ENCODE measurements at regions not wholly inside any gene's neighbourhood (a gene's known extent, or its start where the extent isn't known, plus 50 kb on each side); places are given as distances from the start of the nearest gene placed in this dataset.

GRCh38 chr7:4610768-4611467 is 71.2 kb upstream of the FOXK1 start:
- Mint-ChIP-seq H3K27me3 (no peaks in the 10 kb centered on the region), H3K4me1 (no peaks in the 10 kb centered on the region), H3K9me3 (no peaks in the 10 kb centered on the region), H3K4me3 (no peak overlapping the region), H3K27ac (ENCODE audit: low read depth) (no peak overlapping the region), H3K36me3 (ENCODE audit: insufficient read depth) (no peaks in the 10 kb centered on the region)
- DNase-seq (ENCODE audit: low spot score in 2 of 2) (peak; percentile 36 to 46), ATAC-seq (replicated peaks; ENCODE audit: extremely low read depth, poor library complexity, severe bottlenecking) (peak; percentile 43)

DNA sequence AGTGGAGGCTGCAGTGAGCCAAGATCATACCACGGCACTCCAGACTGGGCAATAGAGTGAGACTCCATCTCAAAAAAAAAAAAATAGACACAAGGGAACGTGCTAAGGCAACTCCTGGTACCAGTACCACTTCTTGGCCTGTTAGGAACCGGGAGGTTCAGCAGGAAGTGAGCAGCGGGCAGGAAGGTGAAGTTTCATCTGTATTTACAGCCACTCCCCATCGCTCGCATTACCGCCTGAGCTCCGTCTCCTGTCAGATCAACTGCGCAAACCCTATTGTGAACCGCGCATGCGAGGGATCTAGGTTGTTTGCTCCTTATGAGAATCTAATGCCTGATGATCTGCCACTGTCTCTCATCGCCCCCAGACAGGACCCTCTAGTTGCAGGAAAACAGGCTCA is 69.9 kb upstream of the FOXK1 start:
- no peak for DNase-seq (ENCODE audit: low spot score in 2 of 2)
- Mint-ChIP-seq H3K9me3 (no peaks in the 10 kb centered on the region), H3K4me1 (no peaks in the 10 kb centered on the region), H3K4me3 (no peak overlapping the region), H3K27ac (ENCODE audit: low read depth) (no peak overlapping the region), H3K27me3 (no peaks in the 10 kb centered on the region), H3K36me3 (ENCODE audit: insufficient read depth) (no peaks in the 10 kb centered on the region)
- ATAC-seq (replicated peaks; ENCODE audit: extremely low read depth, poor library complexity, severe bottlenecking): no peak

DNA sequence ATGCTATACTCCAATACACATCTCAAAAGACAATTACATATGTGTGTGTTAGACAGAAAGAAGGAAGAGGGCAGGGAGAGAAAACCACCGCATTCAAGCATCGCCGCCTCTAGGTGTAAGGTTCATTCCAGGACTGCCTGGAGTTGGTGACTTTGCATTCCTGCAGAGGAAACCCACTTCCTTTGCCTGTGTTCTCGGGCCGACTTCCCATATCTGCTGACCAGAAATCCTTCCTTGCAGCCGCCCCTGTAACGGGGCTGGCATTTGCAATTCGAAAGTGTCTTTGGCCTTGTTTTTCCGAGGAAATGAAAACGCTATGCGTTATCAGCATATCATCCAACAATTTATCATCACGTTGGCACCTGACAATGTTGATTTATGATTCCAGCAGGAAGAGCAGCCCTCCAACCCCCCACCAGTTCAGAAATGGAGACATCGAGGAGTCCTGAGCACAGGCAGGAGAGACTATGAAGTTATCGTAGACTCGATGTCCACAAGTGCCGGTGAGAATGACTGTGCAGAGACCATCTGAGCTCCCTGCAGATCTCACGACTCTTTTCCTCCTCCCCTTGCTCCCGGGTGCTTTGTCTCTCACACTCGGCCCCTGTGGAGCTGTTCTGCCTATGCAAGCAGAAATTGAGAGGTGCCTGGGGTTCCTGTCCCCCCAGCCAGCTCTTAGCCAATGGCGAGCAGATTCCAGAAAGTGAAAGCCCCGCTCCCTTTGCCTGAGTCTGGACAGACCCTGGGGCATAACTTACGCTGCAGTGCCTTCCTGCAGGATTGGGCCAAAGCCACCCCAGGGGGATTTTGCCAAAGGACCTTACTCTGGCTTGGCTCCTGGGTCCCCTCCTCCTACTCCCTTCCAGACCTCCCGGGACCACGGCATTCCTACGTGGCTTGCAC is 68.9 kb upstream of the FOXK1 start:
- Mint-ChIP-seq H3K9me3 (no peaks in the 10 kb centered on the region), H3K27me3 (no peaks in the 10 kb centered on the region), H3K4me3 (no peak overlapping the region), H3K4me1 (no peaks in the 10 kb centered on the region), H3K36me3 (ENCODE audit: insufficient read depth) (no peaks in the 10 kb centered on the region), H3K27ac (ENCODE audit: low read depth) (no peak overlapping the region)
- ATAC-seq (replicated peaks; ENCODE audit: extremely low read depth, poor library complexity, severe bottlenecking) (no peak), DNase-seq (ENCODE audit: low spot score in 2 of 2) (no peak)

GRCh38 chr7:4613846-4614548 is 68.1 kb upstream of the FOXK1 start:
- Mint-ChIP-seq H3K27ac (ENCODE audit: low read depth) (no peak overlapping the region), H3K27me3 (no peaks in the 10 kb centered on the region), H3K4me3 (no peak overlapping the region), H3K36me3 (ENCODE audit: insufficient read depth) (no peaks in the 10 kb centered on the region), H3K4me1 (no peaks in the 10 kb centered on the region), H3K9me3 (no peaks in the 10 kb centered on the region)
- no peak for DNase-seq (ENCODE audit: low spot score in 2 of 2)
- no peak for ATAC-seq (replicated peaks; ENCODE audit: extremely low read depth, poor library complexity, severe bottlenecking)

- Mint-ChIP-seq H3K27ac (ENCODE audit: low read depth) (no peak overlapping the region), H3K4me3 (no peak overlapping the region), H3K36me3 (ENCODE audit: insufficient read depth) (no peaks in the 10 kb centered on the region), H3K27me3 (no peaks in the 10 kb centered on the region), H3K4me1 (no peaks in the 10 kb centered on the region), H3K9me3 (no peaks in the 10 kb centered on the region)
- DNase-seq (ENCODE audit: low spot score in 2 of 2) (no peak), ATAC-seq (replicated peaks; ENCODE audit: extremely low read depth, poor library complexity, severe bottlenecking) (no peak)
These were observed 66.0 kb upstream of the FOXK1 start for GRCh38 chr7:4616116-4616515.

GRCh38 chr7:4621396-4621795 is 60.7 kb upstream of the FOXK1 start:
- Mint-ChIP-seq H3K36me3 (ENCODE audit: insufficient read depth) (no peaks in the 10 kb centered on the region), H3K27ac (ENCODE audit: low read depth) (no peak overlapping the region), H3K27me3 (peaks cover 12% of the 10 kb centered on the region), H3K4me1 (no peaks in the 10 kb centered on the region), H3K4me3 (no peak overlapping the region), H3K9me3 (no peaks in the 10 kb centered on the region)
- no peak for DNase-seq (ENCODE audit: low spot score in 2 of 2)
- no peak for ATAC-seq (replicated peaks; ENCODE audit: extremely low read depth, poor library complexity, severe bottlenecking)

- DNase-seq (ENCODE audit: low spot score in 2 of 2) (no peak), ATAC-seq (replicated peaks; ENCODE audit: extremely low read depth, poor library complexity, severe bottlenecking) (no peak)
- Mint-ChIP-seq H3K27ac (ENCODE audit: low read depth) (no peak overlapping the region), H3K4me3 (no peak overlapping the region), H3K9me3 (no peaks in the 10 kb centered on the region), H3K27me3 (peaks cover 14% of the 10 kb centered on the region), H3K4me1 (no peaks in the 10 kb centered on the region), H3K36me3 (ENCODE audit: insufficient read depth) (no peaks in the 10 kb centered on the region)
These were observed 55.7 kb upstream of the FOXK1 start for GRCh38 chr7:4626318-4626845.

- H3K27ac Mint-ChIP-seq (ENCODE audit: low read depth): no peak overlapping the region
- no peak for ATAC-seq (replicated peaks; ENCODE audit: extremely low read depth, poor library complexity, severe bottlenecking)
- no peak overlapping the region for H3K4me3 Mint-ChIP-seq
- no peaks in the 10 kb centered on the region for H3K9me3 Mint-ChIP-seq
- no peaks in the 10 kb centered on the region for H3K36me3 Mint-ChIP-seq (ENCODE audit: insufficient read depth)
- DNase-seq (ENCODE audit: low spot score in 2 of 2): no peak
- H3K4me1 Mint-ChIP-seq: no peaks in the 10 kb centered on the region
- H3K27me3 Mint-ChIP-seq: peaks cover 20% of the 10 kb centered on the region
These were observed 52.7 kb upstream of the FOXK1 start for GRCh38 chr7:4629287-4629895.

DNA sequence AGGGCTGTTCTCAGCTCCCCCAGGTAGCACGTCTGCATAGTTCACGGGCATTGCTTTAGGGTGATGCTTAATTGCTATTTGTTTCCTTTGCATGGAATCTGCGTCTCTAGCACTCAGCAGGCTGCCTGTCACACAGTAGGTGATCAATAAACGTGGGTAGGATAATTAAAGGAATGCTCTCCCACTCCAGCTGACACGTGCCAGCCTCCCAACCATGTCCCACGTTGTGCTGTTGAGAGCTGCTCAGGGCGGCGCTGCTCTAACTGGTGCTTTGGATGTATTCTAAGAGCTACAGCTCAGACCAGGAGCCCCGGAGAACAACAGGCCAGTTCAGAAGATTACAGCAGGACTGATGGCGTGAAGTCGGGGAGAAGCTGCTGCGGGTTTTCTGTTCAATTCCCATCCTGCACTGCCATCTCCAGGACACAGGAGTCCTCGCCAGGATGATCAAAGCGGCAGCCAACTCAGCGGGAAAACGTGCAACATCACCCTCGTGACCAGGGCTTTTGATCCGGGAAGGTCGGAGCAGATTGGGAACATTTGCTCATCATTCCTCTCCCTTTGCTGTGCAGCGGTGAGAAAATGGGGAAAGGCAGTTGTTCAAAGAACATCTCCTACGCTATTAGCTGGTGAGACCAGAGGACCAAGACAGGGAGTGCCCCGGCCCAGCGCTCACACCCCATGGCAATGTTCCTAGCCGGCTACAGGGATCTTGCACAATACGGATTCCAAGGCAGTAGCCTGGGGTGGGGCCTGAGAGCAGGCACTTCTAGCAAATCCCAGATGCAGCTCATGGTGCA is 50.5 kb upstream of the FOXK1 start:
- no peaks in the 10 kb centered on the region for H3K9me3 Mint-ChIP-seq
- H3K27me3 Mint-ChIP-seq: peaks cover 8% of the 10 kb centered on the region
- H3K36me3 Mint-ChIP-seq (ENCODE audit: insufficient read depth): no peaks in the 10 kb centered on the region
- H3K27ac Mint-ChIP-seq (ENCODE audit: low read depth): no peak overlapping the region
- H3K4me3 Mint-ChIP-seq: no peak overlapping the region
- no peak for DNase-seq (ENCODE audit: low spot score in 2 of 2)
- no peak for ATAC-seq (replicated peaks; ENCODE audit: extremely low read depth, poor library complexity, severe bottlenecking)
- H3K4me1 Mint-ChIP-seq: no peaks in the 10 kb centered on the region
